A673 (cell line): ENCODE measurements at regions not wholly inside any gene's neighbourhood (a gene's known extent, or its start where the extent isn't known, plus 50 kb on each side); places are given as distances from the start of the nearest gene placed in this dataset.

ENCODE experiments used
- CTCF ChIP-seq: fragments of 300-800, 200-600 bp; sonication (generic); conservative IDR thresholded peaks from 2 replicates; pipeline ENCODE4 v1.5.1; 2017; ENCODE audit warnings: low read depth, mild to moderate bottlenecking, antibody characterized with exemption, low read length, moderate library complexity, mixed read lengths
- EZH2 ChIP-seq: fragments of 200-600 bp; sonication (generic); IDR thresholded peaks from 2 replicates; pipeline ENCODE4 v1.6.1; 2017; ENCODE audit warnings: borderline replicate concordance, low read depth, mild to moderate bottlenecking, mixed read lengths, antibody characterized with exemption, low read length; ENCODE audit not compliant: poor library complexity, severe bottlenecking

DNA sequence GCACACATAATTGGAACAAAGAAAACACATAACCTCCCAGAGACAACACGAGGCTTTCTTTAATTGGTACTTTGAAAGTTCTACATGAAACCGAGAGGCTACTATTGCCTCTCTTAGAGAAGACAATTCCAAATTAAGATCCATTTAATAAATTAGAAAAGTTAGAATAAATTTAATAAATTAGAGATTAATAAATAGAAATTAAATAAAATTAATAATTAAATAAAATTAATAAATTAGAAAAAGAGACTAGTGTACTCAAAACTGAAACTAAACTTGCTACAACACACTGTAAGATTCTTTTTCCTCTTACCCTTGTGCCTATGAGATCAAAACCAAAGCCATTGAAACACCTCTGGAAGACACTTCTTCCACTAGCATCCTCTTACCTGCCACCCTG lies 199.0 kb downstream of the URB2 start:
- TF ChIP-seq CTCF (no peak), EZH2 (no peak)
